Transverse colon (tissue), 4 donors: ENCODE measurements at regions not wholly inside any gene's neighbourhood (a gene's known extent, or its start where the extent isn't known, plus 50 kb on each side); places are given as distances from the start of the nearest gene placed in this dataset.

ENCODE experiments used
- DNase-seq: peaks from one replicate; pipeline ENCODE4 v3.0.0-alpha.2; 2019
- H3K27ac ChIP-seq, 4 donors: fragments of 200-600 bp; sonication (generic); 2 replicates each; pipeline ENCODE4 v1.5.1; 2016 to 2018; ENCODE audit warnings: inconsistent platforms in 4 of 4
- H3K27me3 ChIP-seq: fragments of 200-600 bp; sonication (generic); 2 replicates; pipeline ENCODE4 v1.5.1; 2017; ENCODE audit warnings: inconsistent platforms
- H3K36me3 ChIP-seq, 4 donors: fragments of 200-600 bp; sonication (generic); 2 replicates each; pipeline ENCODE4 v1.5.1; 2017 to 2019; ENCODE audit warnings: inconsistent platforms in 4 of 4
- H3K4me1 ChIP-seq, 4 donors: fragments of 200-600 bp; sonication (generic); 2 replicates each; pipeline ENCODE4 v1.5.1; 2017 to 2020; ENCODE audit warnings: inconsistent platforms in 4 of 4
- H3K4me3 ChIP-seq, 4 donors: fragments of 200-600 bp; sonication (generic); 1 replicate in 1 of 4; 2 replicates in 3 of 4; pipeline versions ENCODE4 v1.5.1 to v1.6.1; 2017 to 2019; ENCODE audit warnings: inconsistent platforms in 4 of 4
- H3K9me3 ChIP-seq, 2 donors: fragments of 200-600 bp; sonication (generic); 2 replicates each; pipeline ENCODE4 v1.5.1; 2017 to 2019; ENCODE audit warnings: inconsistent platforms in 2 of 2
- CTCF ChIP-seq, 5 experiments: fragments of 200-600 bp in 3 of 5; fragments of 450-650 bp in 2 of 5; sonication (generic) in 3 of 5; IDR thresholded peaks; 1 replicate in 2 of 5; 2 replicates in 3 of 5; pipeline ENCODE4 v1.5.1; 2016 to 2017; ENCODE audit warnings: antibody characterized with exemption in 5 of 5, inconsistent platforms in 3 of 5, mild to moderate bottlenecking in 2 of 5, moderate library complexity in 1 of 5
- EP300 ChIP-seq: sonication (generic); formaldehyde crosslinking; IDR thresholded peaks from one replicate; pipeline ENCODE4 v1.6.1; 2017; ENCODE audit warnings: antibody characterized with exemption, low read depth
- POLR2A ChIP-seq: fragments of 450-650 bp; IDR thresholded peaks from one replicate; pipeline ENCODE4 v1.6.1; 2016; ENCODE audit warnings: antibody characterized with exemption, mild to moderate bottlenecking, moderate library complexity
- POLR2AphosphoS5 ChIP-seq, 3 donors: sonication (generic); formaldehyde crosslinking; IDR thresholded peaks; one replicate each; pipeline ENCODE4 v1.6.1; 2016; ENCODE audit warnings: antibody characterized with exemption in 3 of 3
- WGBS, 2 donors: methylation state at CpG; one replicate each; pipeline ENCODE4 v1.1.5; 2018; ENCODE audit warnings: low coverage in 1 of 2; 5-methylcytosine and 5-hydroxymethylcytosine counted together
- in situ Hi-C, 4 donors: fragments of 200-750 bp; cut with MboI; loops; one replicate each; pipeline versions ENCODE4 v1.15.0 to v1.15.1; 2017; ENCODE audit warnings: low sequenced_read_pairs in 3 of 4, low pct_ligation_motif_present in 1 of 4, low pct_unique_long_range_greater_than_20kb in 1 of 4
- intact Hi-C: fragments of 100-400 bp; cut with DNase I; formaldehyde crosslinking; loops from one replicate; pipeline ENCODE4 v1.15.1; 2023; ENCODE audit warnings: low total_unique reads

- Histone ChIP-seq H3K27me3 (no peaks in the 10 kb centered on the region), H3K4me1 (no peaks in the 10 kb centered on the region), H3K36me3 (no peaks in the 10 kb centered on the region), H3K4me3 (no peak overlapping the region), H3K9me3 (no peaks in the 10 kb centered on the region), H3K27ac (no peak overlapping the region)
- TF ChIP-seq EP300 (no peak), POLR2A (no peak), POLR2AphosphoS5 (IDR thresholded peaks at IDR 0.05) (no peak), CTCF (IDR thresholded peaks at IDR 0.05) (no peak)
- 76 to 78% methylated on average over 5 to 7 of the region's 7 CpGs for WGBS, 2 donors
- in situ Hi-C loops (no loop called here), intact Hi-C loops (no loop called here)
- no peak for DNase-seq
Measured at GRCh38 chr6:40950986-40951698, 87.9 kb downstream of the UNC5CL start.

GRCh38 chr6:40948570-40948969 is 90.5 kb downstream of the UNC5CL start:
- 83 to 92% methylated on average over 2 to 3 of the region's 3 CpGs for WGBS, 2 donors
- DNase-seq: no peak
- Histone ChIP-seq H3K4me1 (no peaks in the 10 kb centered on the region), H3K4me3 (no peak overlapping the region), H3K27me3 (no peaks in the 10 kb centered on the region), H3K9me3 (no peaks in the 10 kb centered on the region), H3K36me3 (no peaks in the 10 kb centered on the region), H3K27ac (no peak overlapping the region)
- intact Hi-C loops: no loop called here
- in situ Hi-C loops: no loop called here
- no peak for TF ChIP-seq CTCF (IDR thresholded peaks at IDR 0.05)
- TF ChIP-seq POLR2A: no peak
- TF ChIP-seq EP300: no peak
- TF ChIP-seq POLR2AphosphoS5 (IDR thresholded peaks at IDR 0.05): no peak

- DNase-seq: no peak
- in situ Hi-C loops (no loop called here), intact Hi-C loops (no loop called here)
- Histone ChIP-seq H3K36me3 (no peaks in the 10 kb centered on the region), H3K27ac (no peak overlapping the region), H3K4me3 (no peak overlapping the region), H3K4me1 (no peaks in the 10 kb centered on the region), H3K27me3 (no peaks in the 10 kb centered on the region), H3K9me3 (no peaks in the 10 kb centered on the region)
- WGBS, 2 donors: 63 to 77% methylated on average over 1 to 2 of the region's 2 CpGs
- TF ChIP-seq EP300 (no peak), CTCF (IDR thresholded peaks at IDR 0.05) (no peak), POLR2AphosphoS5 (IDR thresholded peaks at IDR 0.05) (no peak)
Measured at GRCh38 chr6:40947876-40948526, 91.0 kb downstream of the UNC5CL start.

- Histone ChIP-seq H3K4me3 (no peak overlapping the region), H3K9me3 (no peaks in the 10 kb centered on the region), H3K36me3 (no peaks in the 10 kb centered on the region), H3K4me1 (no peaks in the 10 kb centered on the region), H3K27me3 (no peaks in the 10 kb centered on the region), H3K27ac (no peak overlapping the region)
- intact Hi-C loops: no loop called here
- no peak for DNase-seq
- in situ Hi-C loops: no loop called here
- 82 to 100% methylated on average over 1 of the region's 1 CpG for WGBS, 2 donors
- no peak for TF ChIP-seq CTCF (IDR thresholded peaks at IDR 0.05)
- TF ChIP-seq EP300: no peak
- no peak for TF ChIP-seq POLR2AphosphoS5 (IDR thresholded peaks at IDR 0.05)
- no peak for TF ChIP-seq POLR2A
Measured at GRCh38 chr6:40946738-40947301, 92.2 kb downstream of the UNC5CL start.
